Caco-2 (cell line): ENCODE measurements at regions not wholly inside any gene's neighbourhood (a gene's known extent, or its start where the extent isn't known, plus 50 kb on each side); places are given as distances from the start of the nearest gene placed in this dataset.

ENCODE experiments used
- BruUV-seq: library from RNA; stranded (reverse); fragments of 400-500 nt; replicated peaks from 2 replicates; lab custom pipeline; 2021; lab: Mats Ljungman, UMichigan
- CTCF ChIA-PET: fragments of 300-600 bp; sonication (Branson Sonifier 250); formaldehyde crosslinking; loops from one replicate; lab custom pipeline; 2022; ENCODE audit warnings: antibody characterized with exemption; lab: Charles Lee
- POLR2A ChIA-PET: fragments of 300-600 bp; sonication (Branson Sonifier 250); formaldehyde crosslinking; loops from one replicate; lab custom pipeline; 2022; ENCODE audit warnings: antibody characterized with exemption; lab: Charles Lee
- DNase-seq, 2 experiments: peaks; one replicate each; pipeline versions ENCODE4 v3.0.0 to v3.0.0-alpha.2; 2020 to 2022
- H3K27me3 ChIP-seq: replicated peaks from 2 replicates; pipeline ENCODE4 v1.6.0; 2011; ENCODE audit warnings: low read length; ENCODE audit not compliant: control insufficient read depth, insufficient read depth
- H3K36me3 ChIP-seq: 2 replicates; pipeline ENCODE4 v1.5.1; 2011; ENCODE audit warnings: low read length; ENCODE audit not compliant: control insufficient read depth, insufficient read depth
- H3K4me1 ChIP-seq: fragments of 250-450 bp; sonication (Bioruptor Pico); 2 replicates; pipeline ENCODE4 v1.5.1; 2020; ENCODE audit warnings: mild to moderate bottlenecking
- H3K4me3 ChIP-seq: 2 replicates; pipeline ENCODE4 v1.5.1; 2011; ENCODE audit warnings: low read depth, mild to moderate bottlenecking, control low read depth, low read length
- H3K9me3 ChIP-seq: fragments of 250-450 bp; sonication (Bioruptor Pico); 2 replicates; pipeline ENCODE4 v1.5.1; 2020; ENCODE audit warnings: mild to moderate bottlenecking, moderate library complexity
- H3K27ac Mint-ChIP-seq: one replicate; pipeline ENCODE4 v1.8.0; 2022; ENCODE audit warnings: mixed read lengths; ENCODE audit not compliant: unreplicated experiment
- H3K27me3 Mint-ChIP-seq: one replicate; pipeline ENCODE4 v1.8.0; 2022; ENCODE audit warnings: mixed read lengths; ENCODE audit not compliant: insufficient read depth, unreplicated experiment
- H3K36me3 Mint-ChIP-seq: one replicate; pipeline ENCODE4 v1.8.0; 2022; ENCODE audit warnings: mild to moderate bottlenecking, mixed read lengths; ENCODE audit not compliant: insufficient read depth, unreplicated experiment
- H3K4me1 Mint-ChIP-seq: one replicate; pipeline ENCODE4 v1.8.0; 2022; ENCODE audit warnings: low read depth, mixed read lengths; ENCODE audit not compliant: unreplicated experiment
- H3K4me3 Mint-ChIP-seq: one replicate; pipeline ENCODE4 v1.8.0; 2022; ENCODE audit warnings: mild to moderate bottlenecking, moderate library complexity, mixed read lengths; ENCODE audit not compliant: unreplicated experiment
- H3K9me3 Mint-ChIP-seq: one replicate; pipeline ENCODE4 v1.8.0; 2022; ENCODE audit warnings: mixed read lengths; ENCODE audit not compliant: unreplicated experiment
- CTCF ChIP-seq, 2 experiments: fragments of 200-600 bp in 1 of 2; IDR thresholded peaks; 1 replicate in 1 of 2; 2 replicates in 1 of 2; pipeline versions ENCODE4 v1.5.1 to v1.8.0; 2011 to 2022; ENCODE audit warnings: antibody characterized with exemption in 1 of 2, control low read depth in 1 of 2, inconsistent platforms in 1 of 2, low read depth in 1 of 2, low read length in 1 of 2, mild to moderate bottlenecking in 1 of 2, moderate library complexity in 1 of 2; ENCODE audit not compliant: insufficient read depth in 1 of 2, severe bottlenecking in 1 of 2, unreplicated experiment in 1 of 2
- intact Hi-C: fragments of 100-400 bp; cut with micrococcal nuclease; formaldehyde crosslinking; loops from one replicate; pipeline ENCODE4 v1.10.0; 2022; ENCODE audit not compliant: unreplicated experiment

GRCh38 chrX:97747346-97747745 is 863.6 kb downstream of the RPA4 start:
- no peaks in the 10 kb centered on the region for H3K36me3 ChIP-seq
- no peak overlapping the region for H3K4me3 ChIP-seq
- Mint-ChIP-seq H3K9me3 (no peaks in the 10 kb centered on the region), H3K4me1 (no peaks in the 10 kb centered on the region), H3K27ac (no peak overlapping the region), H3K4me3 (no peak overlapping the region), H3K36me3 (no peaks in the 10 kb centered on the region), H3K27me3 (peaks cover 3% of the 10 kb centered on the region)
- TF ChIP-seq CTCF (IDR thresholded peaks at IDR 0.05; ENCODE audit: insufficient read depth in 1 of 2, low read depth in 1 of 2, low read length in 1 of 2, severe bottlenecking in 1 of 2, unreplicated experiment in 1 of 2): no peak
- H3K4me1 ChIP-seq: no peaks in the 10 kb centered on the region
- H3K27me3 ChIP-seq: no peaks in the 10 kb centered on the region
- ChIA-PET CTCF (no interaction called here), POLR2A (no interaction called here)
- DNase-seq: no peak
- no TSS peak for BruUV-seq
- no peaks in the 10 kb centered on the region for H3K9me3 ChIP-seq
- intact Hi-C loops: no loop called here

- intact Hi-C loops: no loop called here
Observed at GRCh38 chrX:97751016-97751415, 867.3 kb downstream of the RPA4 start.

GRCh38 chrX:97751735-97752134 is 868.0 kb downstream of the RPA4 start:
- Mint-ChIP-seq H3K27me3 (peaks cover 3% of the 10 kb centered on the region), H3K4me1 (no peaks in the 10 kb centered on the region), H3K9me3 (no peaks in the 10 kb centered on the region), H3K27ac (no peak overlapping the region), H3K36me3 (no peaks in the 10 kb centered on the region), H3K4me3 (no peak overlapping the region)
- no peak for DNase-seq
- Histone ChIP-seq H3K4me3 (no peak overlapping the region), H3K9me3 (no peaks in the 10 kb centered on the region), H3K27me3 (no peaks in the 10 kb centered on the region), H3K36me3 (no peaks in the 10 kb centered on the region), H3K4me1 (no peaks in the 10 kb centered on the region)
- intact Hi-C loops: no loop called here
- CTCF ChIA-PET: no interaction called here
- TF ChIP-seq CTCF (IDR thresholded peaks at IDR 0.05; ENCODE audit: insufficient read depth in 1 of 2, low read depth in 1 of 2, low read length in 1 of 2, severe bottlenecking in 1 of 2, unreplicated experiment in 1 of 2): no peak
- no TSS peak for BruUV-seq
- POLR2A ChIA-PET: no interaction called here

More at GRCh38 chrX:97751016-97751415, 867.3 kb downstream of the RPA4 start:
- no peak for DNase-seq
- no peak for TF ChIP-seq CTCF (IDR thresholded peaks at IDR 0.05; ENCODE audit: insufficient read depth in 1 of 2, low read depth in 1 of 2, low read length in 1 of 2, severe bottlenecking in 1 of 2, unreplicated experiment in 1 of 2)
- ChIA-PET CTCF (no interaction called here), POLR2A (no interaction called here)
- Histone ChIP-seq H3K9me3 (no peaks in the 10 kb centered on the region), H3K36me3 (no peaks in the 10 kb centered on the region), H3K4me3 (no peak overlapping the region), H3K27me3 (no peaks in the 10 kb centered on the region), H3K4me1 (no peaks in the 10 kb centered on the region)
- Mint-ChIP-seq H3K4me1 (no peaks in the 10 kb centered on the region), H3K27me3 (peaks cover 3% of the 10 kb centered on the region), H3K36me3 (no peaks in the 10 kb centered on the region), H3K9me3 (no peaks in the 10 kb centered on the region), H3K27ac (no peak overlapping the region), H3K4me3 (no peak overlapping the region)
- BruUV-seq: no TSS peak
